H9 (cell line): ENCODE measurements at regions not wholly inside any gene's neighbourhood (a gene's known extent, or its start where the extent isn't known, plus 50 kb on each side); places are given as distances from the start of the nearest gene placed in this dataset.

ENCODE experiments used
- DNase-seq: peaks from one replicate; pipeline ENCODE4 v3.0.0-alpha.2; 2017
- H2AFZ ChIP-seq: one replicate; pipeline ENCODE4 v1.6.1; 2013; ENCODE audit warnings: mild to moderate bottlenecking, low read length, control low read depth, moderate library complexity
- H2AK5ac ChIP-seq: 2 replicates; pipeline ENCODE4 v1.6.1; 2013; ENCODE audit warnings: low read length, control low read depth, mixed read lengths; ENCODE audit not compliant: insufficient read length
- H2BK120ac ChIP-seq: one replicate; pipeline ENCODE4 v1.6.1; 2013; ENCODE audit warnings: low read depth, mild to moderate bottlenecking, low read length, control low read depth, inconsistent platforms; ENCODE audit not compliant: poor library complexity, severe bottlenecking
- H2BK12ac ChIP-seq: 2 replicates; pipeline ENCODE4 v1.6.1; 2013; ENCODE audit warnings: low read length, control low read depth, mixed read lengths, low read depth; ENCODE audit not compliant: insufficient read length
- H2BK15ac ChIP-seq: 2 replicates; pipeline ENCODE4 v1.6.1; 2013; ENCODE audit warnings: low read depth, low read length, control low read depth
- H2BK20ac ChIP-seq: one replicate; pipeline ENCODE4 v1.6.1; 2013; ENCODE audit warnings: low read depth, mild to moderate bottlenecking, low read length, control low read depth, inconsistent platforms; ENCODE audit not compliant: poor library complexity, severe bottlenecking
- H2BK5ac ChIP-seq: 2 replicates; pipeline ENCODE4 v1.6.1; 2013; ENCODE audit warnings: low read length, control low read depth, mixed read lengths; ENCODE audit not compliant: insufficient read length
- H3K14ac ChIP-seq: 2 replicates; pipeline ENCODE4 v1.6.1; 2013; ENCODE audit warnings: low read length, control low read depth; ENCODE audit not compliant: insufficient read depth
- H3K18ac ChIP-seq: 2 replicates; pipeline ENCODE4 v1.6.1; 2013; ENCODE audit warnings: low read depth, mild to moderate bottlenecking, mixed read lengths, low read length, control low read depth; ENCODE audit not compliant: insufficient read length
- H3K23ac ChIP-seq: 2 replicates; pipeline ENCODE4 v1.6.1; 2013; ENCODE audit warnings: low read length, control low read depth, mixed read lengths, low read depth; ENCODE audit not compliant: insufficient read length
- H3K23me2 ChIP-seq: 2 replicates; pipeline ENCODE4 v1.6.1; 2013; ENCODE audit warnings: low read depth, mild to moderate bottlenecking, mixed read lengths, low read length, control low read depth; ENCODE audit not compliant: insufficient read length, poor library complexity, severe bottlenecking
- H3K27ac ChIP-seq: 2 replicates; pipeline ENCODE4 v1.5.1; 2013; ENCODE audit warnings: low read length, control low read depth, mixed read lengths, low read depth; ENCODE audit not compliant: insufficient read length
- H3K27me3 ChIP-seq: 2 replicates; pipeline ENCODE4 v1.6.1; 2013; ENCODE audit warnings: low read length, control low read depth, inconsistent platforms; ENCODE audit not compliant: insufficient read depth
- H3K4ac ChIP-seq: 2 replicates; pipeline ENCODE4 v1.6.1; 2013; ENCODE audit warnings: low read depth, mild to moderate bottlenecking, control low read depth, inconsistent platforms, low read length, moderate library complexity
- H3K4me1 ChIP-seq: 2 replicates; pipeline ENCODE4 v1.6.1; 2013; ENCODE audit warnings: low read length, control low read depth, inconsistent platforms; ENCODE audit not compliant: insufficient read depth
- H3K4me2 ChIP-seq: 2 replicates; pipeline ENCODE4 v1.6.1; 2013; ENCODE audit warnings: low read length, control low read depth, mixed read lengths; ENCODE audit not compliant: insufficient read length, insufficient read depth
- H3K56ac ChIP-seq: 2 replicates; pipeline ENCODE4 v1.6.1; 2013; ENCODE audit warnings: low read depth, mild to moderate bottlenecking, mixed read lengths, low read length, control low read depth; ENCODE audit not compliant: insufficient read length
- H3K79me1 ChIP-seq: 2 replicates; pipeline ENCODE4 v1.6.1; 2013; ENCODE audit warnings: low read depth, mild to moderate bottlenecking, moderate library complexity, low read length, control low read depth, inconsistent platforms; ENCODE audit not compliant: insufficient read depth, poor library complexity, severe bottlenecking
- H3K79me2 ChIP-seq: 2 replicates; pipeline ENCODE4 v1.6.1; 2013; ENCODE audit warnings: low read length, control low read depth, inconsistent platforms; ENCODE audit not compliant: insufficient read depth
- H3K9ac ChIP-seq: 2 replicates; pipeline ENCODE4 v1.6.1; 2013; ENCODE audit warnings: low read length, control low read depth, mixed read lengths; ENCODE audit not compliant: insufficient read length; ENCODE audit errors: extremely low read depth
- H3K9me3 ChIP-seq: one replicate; pipeline ENCODE4 v1.6.1; 2013; ENCODE audit warnings: low read depth, low read length, inconsistent platforms; ENCODE audit not compliant: control insufficient read depth
- H3T11ph ChIP-seq: one replicate; pipeline ENCODE4 v1.6.1; 2013; ENCODE audit warnings: mild to moderate bottlenecking, low read length, control low read depth, inconsistent platforms
- H4K20me1 ChIP-seq: one replicate; pipeline ENCODE4 v1.6.1; 2013; ENCODE audit not compliant: control insufficient read depth, insufficient read length, insufficient read depth
- H4K5ac ChIP-seq: 2 replicates; pipeline ENCODE4 v1.6.1; 2013; ENCODE audit warnings: low read depth, mild to moderate bottlenecking, mixed read lengths, low read length, control low read depth; ENCODE audit not compliant: insufficient read length
- H4K8ac ChIP-seq: replicated peaks from 2 replicates; pipeline ENCODE4 v1.6.1; 2013; ENCODE audit warnings: low read length, control low read depth, mixed read lengths, low read depth; ENCODE audit not compliant: insufficient read length
- H4K91ac ChIP-seq: 2 replicates; pipeline ENCODE4 v1.6.1; 2013; ENCODE audit warnings: low read depth, mild to moderate bottlenecking, moderate library complexity, mixed read lengths, low read length, control low read depth; ENCODE audit not compliant: insufficient read length
- H3K27ac Mint-ChIP-seq, 3 experiments: 2 replicates in 2 of 3; 3 replicates in 1 of 3; pipeline ENCODE4 v1.8.0; 2020 to 2021; ENCODE audit warnings: mixed read lengths in 3 of 3, mild to moderate bottlenecking in 1 of 3, moderate library complexity in 1 of 3
- H3K27me3 Mint-ChIP-seq: 2 replicates; pipeline ENCODE4 v1.8.0; 2021; ENCODE audit warnings: low read depth, mild to moderate bottlenecking, moderate library complexity, mixed read lengths
- H3K36me3 Mint-ChIP-seq, 3 experiments: 2 replicates in 2 of 3; 3 replicates in 1 of 3; pipeline ENCODE4 v1.8.0; 2020 to 2021; ENCODE audit warnings: low read depth in 3 of 3, mixed read lengths in 3 of 3; ENCODE audit not compliant: insufficient read depth in 1 of 3
- H3K4me1 Mint-ChIP-seq, 2 experiments: 2 replicates each; pipeline ENCODE4 v1.8.0; 2020; ENCODE audit warnings: mixed read lengths in 2 of 2
- H3K4me3 Mint-ChIP-seq, 2 experiments: 2 replicates in 1 of 2; 3 replicates in 1 of 2; pipeline ENCODE4 v1.8.0; 2020 to 2021; ENCODE audit warnings: mild to moderate bottlenecking in 2 of 2, mixed read lengths in 2 of 2, moderate library complexity in 1 of 2
- H3K9me3 Mint-ChIP-seq, 2 experiments: 2 replicates in 1 of 2; 3 replicates in 1 of 2; pipeline ENCODE4 v1.8.0; 2020; ENCODE audit warnings: mild to moderate bottlenecking in 2 of 2, mixed read lengths in 2 of 2, moderate library complexity in 1 of 2
- WGBS: extraction: QIAGEN DNeasy Blood & Tissue Kit; methylation state at CpG from one replicate; pipeline ENCODE4 v1.1.7; 2013; ENCODE audit warnings: missing lambda C conversion rate, low lambda C conversion rate, mixed read lengths; ENCODE audit not compliant: insufficient read length; ENCODE audit errors: extremely low coverage; 5-methylcytosine and 5-hydroxymethylcytosine counted together
- TF ChIP-seq, protein P1 (sequence below): fragments of 200-600 bp; sonication (generic); conservative IDR thresholded peaks from 3 replicates; pipeline ENCODE4 v1.8.0; 2021; ENCODE audit warnings: antibody characterized with exemption, mild to moderate bottlenecking

DNA sequence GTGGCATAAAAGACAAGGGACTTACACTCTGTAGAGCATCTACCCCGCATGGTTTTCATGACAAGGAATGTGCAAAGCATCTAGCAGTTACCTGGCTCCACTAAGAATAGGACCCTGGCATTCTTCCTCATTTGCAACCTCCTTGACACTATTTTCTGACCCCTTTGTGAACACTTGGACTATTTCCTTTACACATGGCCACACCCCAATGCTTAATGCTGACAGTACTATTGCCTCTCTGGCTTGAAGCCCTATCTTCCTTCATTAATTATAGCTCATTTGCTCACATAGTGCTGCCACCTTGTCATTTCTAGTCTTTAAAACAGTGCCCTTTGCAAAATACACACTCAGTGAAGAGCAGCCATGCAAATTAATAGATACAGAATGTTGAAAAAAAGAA, 226.3 kb upstream of the VCX3A start:
- H3K27ac Mint-ChIP-seq = no peak overlapping the region; a peak in 1 of 7 replicates
- no peak overlapping the region for H4K91ac ChIP-seq
- H3K4me1 ChIP-seq = no peaks in the 10 kb centered on the region
- no peak overlapping the region for H3K4me3 Mint-ChIP-seq
- no peaks in the 10 kb centered on the region for H3K9me3 ChIP-seq
- H4K8ac ChIP-seq = no peak overlapping the region
- H3K9ac ChIP-seq = no peak overlapping the region
- H3K27ac ChIP-seq = no peak overlapping the region
- no peak for DNase-seq
- H2AK5ac ChIP-seq = no peak overlapping the region
- H3K23ac ChIP-seq = no peak overlapping the region
- H3K27me3 Mint-ChIP-seq = no peaks in the 10 kb centered on the region
- peaks cover 6 to 20% of the 10 kb centered on the region in 2 experiments for H3K4me1 Mint-ChIP-seq
- H4K5ac ChIP-seq = no peak overlapping the region
- H3K56ac ChIP-seq = no peak overlapping the region
- no peaks in the 10 kb centered on the region for H3K79me1 ChIP-seq
- peaks cover 0 to 21% (median 0%) of the 10 kb centered on the region in 3 experiments; a peak in 2 of 7 replicates for H3K36me3 Mint-ChIP-seq
- no peak overlapping the region for H2BK15ac ChIP-seq
- H2AFZ ChIP-seq = no peak overlapping the region
- no peak overlapping the region for H3K18ac ChIP-seq
- TF ChIP-seq, protein P1, sequence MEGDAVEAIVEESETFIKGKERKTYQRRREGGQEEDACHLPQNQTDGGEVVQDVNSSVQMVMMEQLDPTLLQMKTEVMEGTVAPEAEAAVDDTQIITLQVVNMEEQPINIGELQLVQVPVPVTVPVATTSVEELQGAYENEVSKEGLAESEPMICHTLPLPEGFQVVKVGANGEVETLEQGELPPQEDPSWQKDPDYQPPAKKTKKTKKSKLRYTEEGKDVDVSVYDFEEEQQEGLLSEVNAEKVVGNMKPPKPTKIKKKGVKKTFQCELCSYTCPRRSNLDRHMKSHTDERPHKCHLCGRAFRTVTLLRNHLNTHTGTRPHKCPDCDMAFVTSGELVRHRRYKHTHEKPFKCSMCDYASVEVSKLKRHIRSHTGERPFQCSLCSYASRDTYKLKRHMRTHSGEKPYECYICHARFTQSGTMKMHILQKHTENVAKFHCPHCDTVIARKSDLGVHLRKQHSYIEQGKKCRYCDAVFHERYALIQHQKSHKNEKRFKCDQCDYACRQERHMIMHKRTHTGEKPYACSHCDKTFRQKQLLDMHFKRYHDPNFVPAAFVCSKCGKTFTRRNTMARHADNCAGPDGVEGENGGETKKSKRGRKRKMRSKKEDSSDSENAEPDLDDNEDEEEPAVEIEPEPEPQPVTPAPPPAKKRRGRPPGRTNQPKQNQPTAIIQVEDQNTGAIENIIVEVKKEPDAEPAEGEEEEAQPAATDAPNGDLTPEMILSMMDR = no peak
- H2BK120ac ChIP-seq = no peak overlapping the region
- no peaks in the 10 kb centered on the region for H3K79me2 ChIP-seq
- no peak overlapping the region for H3K4me2 ChIP-seq
- no peak overlapping the region for H3K14ac ChIP-seq
- H2BK12ac ChIP-seq = no peak overlapping the region
- no peak overlapping the region for H2BK5ac ChIP-seq
- H4K20me1 ChIP-seq = no peaks in the 10 kb centered on the region
- H3K27me3 ChIP-seq = no peaks in the 10 kb centered on the region
- no peak overlapping the region for H3T11ph ChIP-seq
- no peak overlapping the region for H2BK20ac ChIP-seq
- H3K4ac ChIP-seq = no peak overlapping the region
- WGBS = no CpG with 5 or more reads among the region's 1 CpG
- H3K9me3 Mint-ChIP-seq = peaks cover 4 to 5% of the 10 kb centered on the region in 2 experiments; a peak in 3 of 5 replicates
- H3K23me2 ChIP-seq = no peaks in the 10 kb centered on the region
